RWPE1 (cell line): ENCODE measurements at regions not wholly inside any gene's neighbourhood (a gene's known extent, or its start where the extent isn't known, plus 50 kb on each side); places are given as distances from the start of the nearest gene placed in this dataset.
"Not testable (repeated sequence)": the region's sequence is repeated elsewhere in the genome, so short reads cannot be mapped to it uniquely, and the experiment has no call there.

Experiments
- CTCF ChIA-PET: fragments of 350-600 bp; sonication (Branson Sonifier 250); formaldehyde crosslinking; extraction: SDS; loops from one replicate; lab custom pipeline; 2021; lab: Yijun Ruan, JAX
- POLR2A ChIA-PET: fragments of 400-600 bp; formaldehyde crosslinking; extraction: SDS; loops from one replicate; lab custom pipeline; 2020; ENCODE audit warnings: antibody characterized with exemption; ENCODE audit not compliant: low non-redundant PET; lab: Yijun Ruan, JAX
- DNase-seq: peaks from one replicate; pipeline ENCODE4 v3.0.0; 2012; ENCODE audit warnings: low spot score
- H3K27ac ChIP-seq: fragments of 450-650 bp; 2 replicates; pipeline ENCODE4 v1.5.1; 2017
- TF ChIP-seq, protein P1 (sequence below): fragments of 450-650 bp; conservative IDR thresholded peaks from 2 replicates; pipeline ENCODE4 v1.5.1; 2017; ENCODE audit warnings: low read depth, mild to moderate bottlenecking

DNA sequence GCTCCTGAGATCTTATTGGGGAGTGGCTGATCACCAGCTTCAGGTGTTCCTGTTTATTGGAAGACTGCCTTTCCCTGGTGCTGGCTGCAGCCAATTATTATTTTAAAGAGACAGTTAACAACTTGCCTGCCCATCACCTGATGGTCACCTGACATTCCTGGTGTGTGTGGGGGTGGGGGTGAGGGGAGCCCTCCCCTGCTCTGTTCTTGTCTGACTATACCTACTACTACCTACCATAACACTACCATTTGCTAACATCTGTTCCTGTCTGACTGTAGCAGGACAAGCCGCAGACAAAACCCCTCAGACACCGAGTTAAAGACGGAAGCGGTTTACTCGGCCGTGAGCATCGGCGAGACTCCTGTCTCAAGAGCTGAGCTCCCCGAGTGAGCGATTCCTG is 54.9 kb upstream of the NBPF3 start:
- no peak overlapping the region for H3K27ac ChIP-seq
- POLR2A ChIA-PET: no interaction called here
- CTCF ChIA-PET: interaction anchor here (0.6 to 0.8 kb wide), 2 partner anchors 15 to 172 kb away, joined by 3 read pairs; no protein-coding TSS in a partner anchor

DNA sequence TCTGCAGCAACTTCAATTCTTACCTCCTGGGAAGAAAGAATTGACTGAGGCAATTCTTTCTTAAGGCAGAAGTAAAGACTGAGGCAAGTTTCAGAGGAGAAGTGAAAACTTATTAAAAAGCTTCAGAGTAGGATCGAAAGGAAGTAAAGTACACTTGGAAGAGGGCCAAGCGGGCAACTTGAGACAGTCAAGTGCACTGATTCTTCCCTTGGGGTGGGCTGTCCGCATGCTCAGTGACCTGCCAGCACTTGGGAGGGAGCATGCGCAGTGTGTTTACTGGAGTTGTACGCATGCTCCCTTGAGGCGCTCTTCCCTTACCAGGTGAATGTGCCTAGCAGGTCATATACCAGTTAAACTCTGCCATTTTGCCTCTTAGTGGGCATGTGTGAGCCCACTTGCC is 55.3 kb upstream of the NBPF3 start:
- ChIA-PET POLR2A (no interaction called here), CTCF (interaction anchor here (0.6 to 0.8 kb wide), 2 partner anchors 14 to 172 kb away, joined by 3 read pairs; no protein-coding TSS in a partner anchor)
- no peak for DNase-seq

More for the DNA sequence above, 54.9 kb upstream of the NBPF3 start:
- TF ChIP-seq, protein P1, sequence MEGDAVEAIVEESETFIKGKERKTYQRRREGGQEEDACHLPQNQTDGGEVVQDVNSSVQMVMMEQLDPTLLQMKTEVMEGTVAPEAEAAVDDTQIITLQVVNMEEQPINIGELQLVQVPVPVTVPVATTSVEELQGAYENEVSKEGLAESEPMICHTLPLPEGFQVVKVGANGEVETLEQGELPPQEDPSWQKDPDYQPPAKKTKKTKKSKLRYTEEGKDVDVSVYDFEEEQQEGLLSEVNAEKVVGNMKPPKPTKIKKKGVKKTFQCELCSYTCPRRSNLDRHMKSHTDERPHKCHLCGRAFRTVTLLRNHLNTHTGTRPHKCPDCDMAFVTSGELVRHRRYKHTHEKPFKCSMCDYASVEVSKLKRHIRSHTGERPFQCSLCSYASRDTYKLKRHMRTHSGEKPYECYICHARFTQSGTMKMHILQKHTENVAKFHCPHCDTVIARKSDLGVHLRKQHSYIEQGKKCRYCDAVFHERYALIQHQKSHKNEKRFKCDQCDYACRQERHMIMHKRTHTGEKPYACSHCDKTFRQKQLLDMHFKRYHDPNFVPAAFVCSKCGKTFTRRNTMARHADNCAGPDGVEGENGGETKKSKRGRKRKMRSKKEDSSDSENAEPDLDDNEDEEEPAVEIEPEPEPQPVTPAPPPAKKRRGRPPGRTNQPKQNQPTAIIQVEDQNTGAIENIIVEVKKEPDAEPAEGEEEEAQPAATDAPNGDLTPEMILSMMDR: no peak
- no peak for DNase-seq

DNA sequence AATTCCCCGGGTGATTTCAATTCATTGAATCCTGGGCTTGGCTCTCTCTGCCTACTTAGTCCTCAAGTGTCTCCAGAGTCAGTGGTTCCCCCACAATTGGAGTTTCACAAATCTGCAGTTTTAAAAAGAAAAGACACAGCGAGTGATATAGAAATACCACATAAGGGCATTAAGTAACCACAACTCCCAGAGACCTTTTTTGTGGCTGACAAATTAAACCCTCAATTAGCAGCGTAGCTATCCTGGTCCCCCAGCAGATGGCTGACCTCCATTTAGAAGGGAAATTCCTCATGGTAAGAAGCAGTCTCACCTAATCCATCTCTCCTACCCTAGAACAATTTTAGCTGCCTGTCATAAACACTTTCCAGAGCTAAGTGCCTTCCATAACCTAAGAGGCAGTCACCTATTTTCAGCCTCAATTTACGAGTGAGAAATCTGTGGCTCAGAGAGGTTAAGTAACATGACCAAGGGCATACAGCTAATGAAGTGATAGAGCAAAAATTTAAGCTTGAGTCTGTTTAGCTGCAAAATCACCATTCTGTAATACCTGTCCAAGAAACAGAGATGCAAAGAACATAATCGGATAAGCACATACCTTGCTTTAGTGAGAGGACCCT is 56.0 kb upstream of the NBPF3 start:
- DNase-seq: no peak
- ChIA-PET POLR2A (no interaction called here), CTCF (no interaction called here)
- H3K27ac ChIP-seq: no peak overlapping the region
- TF ChIP-seq, protein P1: no peak

More for the DNA sequence above, 55.3 kb upstream of the NBPF3 start:
- TF ChIP-seq, protein P1: no peak
- no peak overlapping the region for H3K27ac ChIP-seq

DNA sequence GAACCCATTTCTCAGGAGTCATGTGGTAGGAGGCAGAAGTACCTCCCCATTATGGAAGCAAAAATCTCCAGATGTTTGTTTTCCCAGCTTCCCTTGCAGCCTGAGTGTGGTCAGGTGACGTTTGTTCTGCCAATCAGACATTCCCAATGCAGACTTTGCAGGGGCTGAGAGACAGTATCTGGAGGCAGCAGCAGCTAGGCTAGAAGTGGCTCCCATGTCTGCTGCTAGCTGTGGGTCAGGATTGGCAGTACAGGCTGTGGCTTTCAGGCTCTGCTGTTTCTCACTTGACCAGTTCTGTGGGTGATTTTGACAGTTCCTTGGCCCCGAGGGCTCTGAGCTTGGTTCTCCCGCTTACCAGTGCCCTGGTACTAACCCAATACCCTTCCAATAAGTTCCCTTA is 58.6 kb upstream of the NBPF3 start:
- no peak for DNase-seq
- no peak overlapping the region for H3K27ac ChIP-seq
- TF ChIP-seq, protein P1: no peak
- ChIA-PET CTCF (no interaction called here), POLR2A (no interaction called here)

DNA sequence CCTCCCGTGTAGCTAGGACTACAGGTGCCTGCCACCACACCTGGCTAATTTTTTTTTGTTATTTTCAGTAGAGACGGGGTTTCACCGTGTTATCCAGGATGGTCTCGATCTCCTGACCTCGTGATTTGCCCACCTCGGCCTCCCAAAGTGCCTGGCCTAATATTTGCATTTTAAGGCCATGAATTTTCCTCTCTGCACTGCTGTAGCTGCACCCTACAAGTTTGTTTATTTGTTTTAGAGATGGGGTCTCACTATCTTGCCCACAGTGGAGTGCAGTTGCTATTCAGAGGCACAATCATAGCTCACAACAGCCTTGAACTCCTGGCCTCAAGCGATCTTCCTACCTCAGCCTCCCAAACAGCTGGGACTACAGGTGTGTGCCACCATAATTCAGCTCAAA is 59.8 kb upstream of the NBPF3 start:
- CTCF ChIA-PET: interaction anchor here (2.5 kb wide), 1 partner anchor 12 kb away, joined by 7 read pairs; no protein-coding TSS in a partner anchor
- POLR2A ChIA-PET, DNase-seq, H3K27ac ChIP-seq: not testable (repeated sequence)

DNA sequence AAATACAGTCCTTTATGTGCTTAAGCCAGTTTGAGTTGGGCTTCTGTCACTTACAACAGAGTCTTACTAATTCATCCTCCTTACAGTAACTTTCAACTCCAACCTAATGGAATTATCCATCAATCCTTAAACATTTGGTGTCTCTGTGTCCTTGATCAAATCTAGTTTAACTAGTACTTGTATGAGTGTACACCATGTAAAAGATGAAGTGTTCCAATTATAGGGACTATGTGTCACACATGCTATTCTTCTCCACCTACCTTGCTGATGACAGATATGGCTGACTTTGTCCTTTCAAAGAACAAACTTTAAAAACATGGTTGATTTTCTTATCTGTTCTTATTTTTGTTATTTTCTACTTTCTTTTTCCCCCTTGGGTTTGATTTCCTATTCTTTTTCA is 60.4 kb upstream of the NBPF3 start:
- CTCF ChIA-PET: interaction anchor here (0.6 to 2.5 kb wide), 2 partner anchors 11 to 626 kb away, joined by 4 to 7 read pairs; no protein-coding TSS in a partner anchor

More for the DNA sequence above, 60.4 kb upstream of the NBPF3 start:
- no peak overlapping the region for H3K27ac ChIP-seq
- TF ChIP-seq, protein P1: no peak
- no peak for DNase-seq
- POLR2A ChIA-PET: no interaction called here
